HS-27A (cell line): ENCODE measurements at regions not wholly inside any gene's neighbourhood (a gene's known extent, or its start where the extent isn't known, plus 50 kb on each side); places are given as distances from the start of the nearest gene placed in this dataset.

Experiments
- DNase-seq: peaks from one replicate; pipeline ENCODE4 v3.0.0-alpha.2; 2012; ENCODE audit warnings: low read depth, missing footprints

DNA sequence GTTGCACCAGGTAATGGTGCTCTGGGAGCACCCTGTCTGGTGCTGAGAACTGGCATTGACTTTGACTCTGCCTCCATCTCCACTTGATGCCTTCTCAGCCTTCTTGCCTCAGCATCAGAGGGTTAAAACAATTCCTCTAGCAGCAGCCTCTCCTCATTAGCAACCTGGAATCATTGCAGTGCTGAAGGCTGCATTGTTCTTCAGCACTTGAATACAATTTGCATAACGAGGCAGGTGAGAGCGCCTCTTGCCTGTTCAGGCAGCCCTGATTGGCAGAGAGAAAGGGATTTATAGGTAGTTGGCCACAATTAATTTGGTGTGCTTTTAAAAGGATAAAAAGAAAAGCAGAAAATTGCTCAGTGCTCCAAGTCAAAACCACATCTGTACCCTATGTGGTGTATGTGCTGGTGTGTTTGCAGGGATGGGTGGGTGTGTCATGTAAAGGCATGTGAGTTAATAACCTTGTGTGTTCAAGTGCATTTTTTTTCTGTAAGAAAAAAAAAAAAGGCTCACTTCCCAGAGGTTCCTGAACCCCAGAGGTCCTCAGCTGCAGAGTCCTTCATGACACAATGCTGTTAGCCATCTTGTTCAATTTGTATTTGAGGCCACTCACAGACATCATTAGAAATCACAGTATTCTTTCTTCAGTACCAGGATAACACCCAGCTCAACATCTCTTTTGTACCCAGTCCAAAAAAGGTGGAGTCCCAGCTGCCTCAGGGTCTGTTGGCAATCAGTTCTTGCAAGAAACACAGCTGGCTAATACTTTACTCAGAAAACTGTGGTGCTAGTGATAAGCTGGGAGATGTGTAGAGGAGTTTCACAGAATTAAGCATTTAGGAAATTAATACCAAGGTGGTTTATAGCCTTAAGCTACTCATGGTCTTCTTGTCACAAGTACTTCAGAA is 385.6 kb downstream of the GRIN2B start:
- DNase-seq: no peak

DNA sequence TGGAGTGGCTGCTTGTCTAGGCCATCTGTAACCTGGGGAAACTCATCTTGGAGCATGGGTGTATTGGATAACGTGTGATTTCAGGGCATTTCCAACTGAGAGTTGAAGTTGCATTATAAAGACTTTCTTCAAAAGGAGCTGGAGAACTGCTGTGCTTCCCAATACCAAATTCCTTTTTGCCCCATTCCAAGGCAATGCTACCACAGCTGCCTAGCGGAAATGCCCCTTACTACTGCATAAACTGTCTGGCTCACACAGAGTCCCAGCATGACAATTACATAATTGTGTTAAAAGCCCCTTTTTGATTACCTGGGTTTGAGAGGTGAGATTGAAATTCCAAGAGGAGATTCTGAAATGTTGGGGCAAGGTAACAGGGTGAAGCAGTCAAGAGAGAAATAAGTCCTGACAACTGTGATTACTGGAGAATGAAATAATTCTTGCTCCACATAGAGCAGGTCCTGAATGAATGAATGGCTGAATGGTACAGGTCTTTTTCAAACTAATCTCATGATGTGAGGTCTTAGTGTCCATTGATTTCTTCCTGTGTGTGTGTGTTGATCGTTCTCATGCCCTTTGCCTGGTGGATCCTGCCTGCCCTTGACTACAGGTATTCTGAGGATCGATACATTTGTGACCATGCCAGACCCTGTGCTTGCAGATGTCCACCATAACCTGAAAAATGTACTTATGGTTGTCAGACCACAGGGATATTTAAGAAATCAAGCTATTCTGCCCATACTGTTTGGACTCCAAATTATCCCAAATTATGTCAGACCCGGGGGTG is 386.5 kb downstream of the GRIN2B start:
- no peak for DNase-seq

DNA sequence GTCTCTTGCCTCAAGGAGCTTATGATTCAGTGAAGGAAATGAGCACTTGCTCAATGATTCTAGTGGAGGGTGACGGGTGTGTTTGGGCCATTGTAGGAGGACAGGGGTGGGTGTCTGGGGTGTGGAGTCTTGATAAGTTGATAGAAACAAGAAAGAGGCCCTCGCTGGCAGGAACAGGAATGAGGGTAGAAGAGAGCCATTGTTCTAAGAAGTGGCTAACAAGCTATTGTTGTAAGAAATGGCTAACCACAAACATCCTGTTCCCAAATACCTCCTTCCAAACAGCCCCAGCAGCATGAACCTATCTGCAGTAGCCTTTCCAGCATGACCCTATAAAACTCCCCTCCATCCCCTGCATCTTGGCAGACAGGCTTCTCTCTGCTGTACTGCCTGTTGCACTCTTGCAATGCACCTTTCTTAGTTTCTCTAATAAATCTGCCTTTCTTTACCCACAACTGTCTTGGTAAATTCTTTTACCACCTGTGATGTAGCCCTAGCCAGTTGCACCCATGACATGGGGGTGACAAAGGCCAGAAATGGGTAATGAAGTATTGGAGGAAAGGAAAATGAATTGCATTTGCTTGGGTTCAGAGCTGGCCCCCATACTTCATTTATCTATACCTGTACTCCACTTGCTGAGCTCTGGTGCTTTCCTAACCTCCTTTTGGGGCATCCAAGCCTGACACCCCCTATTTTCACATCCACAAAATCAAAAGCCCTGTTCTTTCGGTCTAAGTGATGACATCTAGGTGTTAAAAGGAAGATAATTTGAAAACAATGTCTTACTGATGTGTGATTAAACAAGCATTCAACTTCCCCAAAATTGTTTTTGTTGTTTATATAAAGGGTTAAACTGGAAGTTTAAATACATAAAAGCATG is 389.1 kb downstream of the GRIN2B start:
- DNase-seq: no peak

DNA sequence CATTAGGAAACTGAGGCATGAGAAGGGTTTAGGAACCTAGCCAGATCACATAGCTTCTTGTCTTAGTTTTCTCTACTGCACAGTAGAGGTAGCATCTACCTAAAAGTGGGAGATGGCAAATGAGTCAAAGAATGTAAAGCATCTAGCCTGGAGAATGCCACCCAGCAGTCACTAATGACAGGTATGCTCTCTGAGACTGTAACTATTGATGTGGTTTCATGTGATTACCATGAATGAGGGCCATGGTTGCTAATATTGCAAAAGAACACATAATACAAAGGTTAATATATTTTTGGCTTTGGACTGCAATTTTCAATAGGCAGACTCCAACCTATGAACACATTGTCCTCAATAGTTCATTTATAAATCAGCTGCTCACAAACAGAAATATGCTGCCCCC is 389.9 kb downstream of the GRIN2B start:
- DNase-seq: no peak

DNA sequence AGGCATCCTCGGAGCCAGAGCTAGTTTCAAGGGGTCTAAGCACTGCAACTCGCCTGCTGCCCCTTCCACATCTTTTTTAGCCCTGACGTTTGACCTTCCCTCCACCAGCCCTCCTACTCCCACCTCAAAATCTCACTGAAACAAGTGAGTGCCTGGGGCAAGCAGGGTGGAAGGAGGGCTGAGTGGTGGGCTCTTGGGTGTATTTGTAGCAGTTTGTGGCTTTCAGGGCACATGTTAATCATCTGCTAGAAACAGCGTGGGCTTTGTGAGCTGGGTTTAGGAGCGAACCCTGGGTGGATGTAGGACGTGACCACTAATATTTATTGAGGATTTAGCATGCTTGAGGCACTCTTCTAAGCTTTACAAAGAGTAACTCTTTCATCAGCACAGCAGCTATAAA is 390.3 kb downstream of the GRIN2B start:
- DNase-seq: no peak

DNA sequence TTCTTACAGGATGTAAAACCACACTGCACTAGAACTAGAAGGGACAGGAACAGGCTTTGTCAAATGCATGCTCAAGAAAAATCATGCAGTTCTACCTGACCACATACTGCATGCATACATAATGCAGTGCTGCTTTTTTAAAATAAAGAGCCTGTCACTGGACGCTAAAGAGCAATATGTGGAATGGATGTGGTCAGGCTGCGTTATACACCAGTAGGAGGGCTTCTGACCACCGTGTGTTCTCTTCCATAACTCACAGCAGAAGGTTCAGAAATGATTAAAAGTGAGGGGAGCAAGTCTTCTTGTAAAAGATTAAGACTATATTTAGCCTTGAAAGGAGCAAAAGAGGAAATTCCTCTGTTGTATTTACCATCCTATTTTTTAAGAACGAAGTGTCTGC is 392.0 kb downstream of the EMP1 start:
- DNase-seq: no peak

DNA sequence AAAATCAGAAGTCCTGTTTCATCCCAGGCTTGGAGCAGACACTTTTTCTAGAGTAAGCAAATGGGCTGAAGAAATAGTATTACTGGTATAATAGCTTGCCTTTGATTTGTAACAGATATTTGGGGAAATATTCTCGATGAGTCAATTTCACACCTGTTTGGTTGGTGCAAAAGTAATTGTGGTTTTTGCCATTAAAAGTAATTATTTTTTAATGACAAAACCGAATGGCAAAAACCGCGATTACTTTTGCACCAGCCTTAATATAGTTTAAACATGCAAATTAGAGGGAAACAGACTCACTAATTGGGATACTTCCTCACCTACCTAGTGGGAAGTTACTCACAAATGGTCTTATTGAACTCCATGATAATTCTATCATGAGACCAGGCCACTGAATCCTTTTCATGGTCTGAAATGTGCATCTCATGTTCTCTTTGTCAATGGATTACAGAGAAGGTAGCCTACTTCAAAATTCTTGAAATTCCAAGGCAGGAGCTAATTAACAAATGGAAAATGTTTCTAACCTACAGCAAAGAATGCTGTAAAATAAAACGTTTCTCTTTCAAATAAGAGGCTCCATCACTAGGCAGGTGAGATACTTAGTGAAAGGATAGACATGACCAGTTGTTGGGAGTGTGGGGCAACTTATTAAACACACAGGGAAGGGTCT is 391.3 kb downstream of the EMP1 start:
- no peak for DNase-seq

DNA sequence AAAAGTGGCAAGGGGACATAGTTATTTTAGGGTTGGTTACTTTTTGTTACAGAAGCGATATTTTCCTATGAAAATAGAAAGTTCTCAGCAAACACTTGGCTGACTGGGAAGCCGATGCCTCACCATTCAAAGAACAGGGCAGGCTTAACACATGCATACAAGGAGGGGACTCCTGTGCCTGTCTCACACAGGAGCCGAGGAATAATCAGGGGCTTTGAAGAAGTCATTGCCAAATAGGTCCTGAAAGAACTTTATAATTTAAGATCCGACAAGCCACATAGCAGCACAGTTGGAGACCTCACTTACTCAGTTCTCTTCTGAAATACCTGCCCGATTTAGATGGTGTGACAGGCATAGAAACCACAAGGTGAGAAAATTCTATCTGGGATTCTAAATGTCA is 389.8 kb downstream of the EMP1 start:
- DNase-seq: no peak

DNA sequence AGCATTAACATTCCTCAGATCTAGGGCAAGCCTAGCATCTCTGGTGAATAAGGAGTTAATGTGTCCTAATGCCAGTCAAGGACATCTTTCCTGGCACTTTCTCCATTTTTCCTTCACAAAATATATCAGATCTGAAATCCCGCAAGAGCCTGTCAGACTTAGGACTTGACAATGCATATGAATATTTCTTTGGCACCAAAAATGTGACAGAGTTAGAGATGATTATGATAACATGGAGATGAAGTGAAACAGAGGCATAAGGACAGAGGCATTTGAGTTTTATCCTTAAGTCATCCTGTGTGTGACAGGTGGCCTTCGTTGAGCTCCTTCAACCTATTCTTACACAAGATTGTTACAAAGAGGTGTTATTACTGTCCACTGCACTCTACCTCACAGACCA is 388.0 kb downstream of the EMP1 start:
- no peak for DNase-seq

DNA sequence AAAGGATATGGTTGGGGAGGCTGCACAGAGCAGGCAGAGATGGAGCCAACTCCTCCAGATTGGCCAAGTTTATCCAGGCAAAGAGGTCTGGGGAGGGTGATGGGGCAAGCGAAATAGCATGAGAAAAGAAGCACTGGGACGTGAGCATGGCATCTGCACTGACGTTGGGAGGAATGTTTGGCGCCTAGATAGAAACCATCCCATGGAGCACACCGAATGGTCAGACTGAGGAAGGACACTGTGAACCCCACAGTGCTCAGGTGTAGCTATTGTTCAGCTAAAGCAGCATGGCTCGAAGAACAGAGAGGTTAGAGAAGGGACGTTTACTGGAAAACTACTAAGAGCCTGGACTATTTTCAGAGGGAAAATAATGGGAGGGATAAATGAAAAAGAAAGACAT is 387.1 kb downstream of the EMP1 start:
- DNase-seq: no peak

DNA sequence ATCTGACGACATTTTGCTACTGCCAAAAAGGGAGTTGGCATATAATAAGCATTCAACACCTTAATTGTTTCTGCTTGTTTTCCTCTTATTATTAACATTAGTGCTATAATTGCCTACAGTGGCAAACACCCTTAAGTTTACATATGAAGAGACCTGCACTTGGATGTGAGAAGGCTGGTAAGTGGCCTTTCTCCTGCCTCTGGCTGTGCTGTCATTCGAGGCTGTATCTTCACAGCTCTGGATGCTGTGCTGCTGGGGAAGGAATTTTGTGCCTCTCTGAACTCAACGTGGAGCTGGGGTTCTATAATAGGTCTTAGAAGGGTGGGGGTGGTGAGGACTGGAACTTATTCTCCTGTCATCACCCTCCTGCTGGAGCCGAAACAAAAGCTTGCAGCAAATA is 385.9 kb downstream of the EMP1 start:
- no peak for DNase-seq

DNA sequence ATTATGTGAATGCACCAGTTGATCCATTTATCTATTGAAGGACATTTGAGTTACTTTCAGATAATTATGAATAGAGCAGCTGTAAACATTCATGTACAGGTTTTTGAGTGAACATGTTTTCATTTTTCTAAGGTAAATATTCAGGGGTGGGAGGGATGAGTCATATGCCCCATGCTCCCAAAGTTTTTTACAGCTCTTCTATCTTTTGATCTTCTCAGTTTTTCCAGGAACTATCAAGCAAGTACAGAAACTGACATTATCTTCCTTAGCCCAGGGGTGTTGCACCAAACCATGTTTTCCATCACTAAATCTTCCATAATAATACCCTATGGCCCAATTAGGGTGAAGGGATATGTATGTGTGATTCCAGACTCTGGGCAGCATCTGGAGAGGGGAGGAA is 384.5 kb downstream of the EMP1 start:
- no peak for DNase-seq

DNA sequence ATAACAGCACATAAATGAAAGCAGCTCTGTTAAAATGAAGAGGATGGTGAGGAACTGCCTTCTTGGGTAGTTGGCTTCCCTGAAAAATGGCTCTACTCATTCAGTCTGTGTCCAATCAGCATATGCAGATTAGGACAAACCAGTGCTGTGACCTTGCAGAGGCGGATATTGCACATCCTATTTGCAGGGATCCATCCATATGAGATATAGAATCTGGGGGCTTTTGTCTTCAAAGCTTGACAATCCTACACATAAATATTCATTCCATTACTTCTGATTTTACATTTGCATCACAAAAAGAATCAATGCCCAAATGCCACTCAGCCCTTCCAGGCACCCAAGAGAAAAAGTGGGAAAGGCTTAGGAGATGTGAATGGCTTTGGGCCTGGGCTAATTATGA is 383.7 kb downstream of the EMP1 start:
- no peak for DNase-seq

DNA sequence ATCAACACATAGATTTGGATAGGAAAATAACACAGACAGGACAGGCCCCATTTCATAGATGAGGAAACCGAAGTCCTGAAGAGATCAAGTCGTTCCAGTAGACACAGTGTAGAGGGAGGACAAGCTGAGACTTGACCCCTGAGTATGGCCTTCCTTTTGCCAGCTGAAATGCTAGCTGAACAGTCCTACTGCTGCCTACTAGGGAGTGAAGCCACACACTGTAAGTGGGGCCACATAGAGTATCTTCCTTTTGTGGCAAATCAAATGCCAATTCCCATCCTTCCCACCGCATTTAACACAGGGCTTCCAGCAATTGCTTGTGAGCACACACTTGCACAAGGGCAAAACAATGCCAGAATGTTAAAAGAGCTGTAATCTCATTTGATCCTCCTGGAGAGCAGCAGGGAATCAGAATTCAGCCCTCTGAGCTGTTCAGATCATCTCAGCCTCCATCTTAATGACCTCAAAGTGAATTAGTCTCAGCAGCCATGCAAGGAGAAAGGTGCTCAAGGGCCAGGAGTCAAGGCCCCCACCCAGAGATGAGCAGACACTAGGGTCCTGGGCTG is 380.5 kb downstream of the EMP1 start:
- no peak for DNase-seq

DNA sequence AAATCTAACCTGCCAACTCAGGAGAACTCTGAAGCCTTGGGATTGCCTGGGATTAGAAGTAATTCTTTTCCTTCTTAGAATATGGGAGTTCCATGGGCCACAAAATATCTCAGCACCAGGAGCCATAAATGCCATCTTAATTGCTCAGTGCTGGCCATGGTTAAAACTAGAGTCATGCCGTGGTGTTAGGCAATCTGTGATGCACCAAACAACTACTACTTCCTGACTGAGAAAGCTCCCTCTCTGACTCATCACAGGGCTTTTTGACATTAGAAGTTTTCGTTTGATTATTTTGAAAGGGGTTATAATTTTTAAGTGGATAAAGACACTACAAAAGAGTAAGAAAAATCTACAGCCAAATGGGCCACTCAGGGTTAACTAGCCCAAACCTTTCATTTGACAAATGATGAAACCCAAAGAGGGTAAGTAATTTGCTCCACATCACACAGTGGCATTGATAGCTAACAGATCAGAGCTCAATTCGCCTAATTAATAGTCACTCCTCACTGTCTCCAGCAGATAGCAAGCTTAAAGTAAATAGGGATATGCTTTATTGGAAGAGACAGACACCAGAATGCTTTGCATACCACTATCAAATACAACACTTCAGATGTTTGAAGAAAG is 377.3 kb downstream of the EMP1 start:
- no peak for DNase-seq

DNA sequence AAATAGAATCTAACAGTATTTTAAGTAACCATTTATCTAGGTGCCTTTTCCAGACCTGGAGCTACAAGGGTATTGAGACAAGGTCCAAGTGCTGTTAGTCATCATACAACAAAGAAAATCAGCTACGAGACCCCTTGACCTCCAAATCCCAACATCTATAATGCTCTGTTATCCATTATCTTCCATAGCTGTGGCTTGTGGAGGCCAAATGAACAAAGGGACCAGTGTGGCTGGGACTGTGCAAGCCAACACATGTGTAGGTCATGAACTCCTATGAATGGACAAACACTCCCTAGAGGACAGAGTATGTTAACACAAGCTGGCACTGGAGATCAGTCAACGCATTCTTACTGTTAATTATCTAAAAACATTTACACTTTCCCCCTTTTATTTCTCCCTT is 374.5 kb downstream of the EMP1 start:
- DNase-seq: no peak

DNA sequence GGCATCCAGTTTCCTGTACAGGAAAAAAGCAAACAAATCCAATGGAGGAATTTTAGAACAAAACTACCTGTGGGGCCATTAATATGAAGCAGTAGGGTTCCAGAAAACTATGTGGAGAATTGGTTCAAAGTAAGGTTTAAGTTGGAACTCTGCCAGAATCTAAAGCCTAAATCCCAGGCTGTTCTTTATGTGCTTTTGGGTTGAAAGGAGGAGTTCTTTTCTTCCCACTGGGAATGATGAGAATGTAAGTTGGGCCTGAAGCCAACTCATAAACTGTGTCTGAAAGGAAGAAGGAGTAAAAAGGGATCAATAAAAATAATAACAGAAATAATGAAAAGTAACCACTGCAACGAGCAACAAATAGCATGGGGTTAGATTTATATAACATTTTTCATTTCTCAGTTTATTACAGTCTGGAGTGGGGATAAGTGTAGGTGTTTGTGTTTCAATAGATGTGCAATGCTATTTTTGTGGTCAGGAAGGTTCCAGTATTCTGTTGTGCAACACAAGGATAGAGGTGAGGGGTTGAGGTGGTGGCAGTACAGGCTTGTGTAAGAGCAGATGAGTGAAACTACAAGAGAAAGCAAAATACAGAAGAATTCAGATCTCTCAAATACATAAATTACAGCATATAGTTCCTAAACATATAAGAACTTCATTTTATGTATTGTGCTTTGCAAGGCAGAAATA is 373.6 kb downstream of the EMP1 start:
- DNase-seq: no peak

DNA sequence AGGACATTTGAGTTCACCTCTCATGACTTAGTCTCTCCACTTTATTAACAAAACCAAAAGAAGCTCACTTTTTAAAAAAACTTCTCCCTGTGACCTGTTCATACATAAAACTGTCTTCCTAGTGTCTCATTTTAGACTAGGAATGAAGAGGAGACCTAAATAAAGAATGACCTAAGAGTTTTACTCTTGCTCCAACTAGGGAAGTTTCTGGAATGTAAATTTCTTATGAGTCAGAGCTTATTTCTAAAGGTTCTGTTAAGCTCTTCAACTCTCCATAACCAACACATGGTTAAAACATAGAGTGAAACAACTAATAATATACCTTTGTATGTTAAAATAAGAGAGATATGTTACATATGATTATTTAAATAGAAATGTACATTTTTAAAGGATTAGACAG is 369.8 kb downstream of the EMP1 start:
- DNase-seq: no peak

DNA sequence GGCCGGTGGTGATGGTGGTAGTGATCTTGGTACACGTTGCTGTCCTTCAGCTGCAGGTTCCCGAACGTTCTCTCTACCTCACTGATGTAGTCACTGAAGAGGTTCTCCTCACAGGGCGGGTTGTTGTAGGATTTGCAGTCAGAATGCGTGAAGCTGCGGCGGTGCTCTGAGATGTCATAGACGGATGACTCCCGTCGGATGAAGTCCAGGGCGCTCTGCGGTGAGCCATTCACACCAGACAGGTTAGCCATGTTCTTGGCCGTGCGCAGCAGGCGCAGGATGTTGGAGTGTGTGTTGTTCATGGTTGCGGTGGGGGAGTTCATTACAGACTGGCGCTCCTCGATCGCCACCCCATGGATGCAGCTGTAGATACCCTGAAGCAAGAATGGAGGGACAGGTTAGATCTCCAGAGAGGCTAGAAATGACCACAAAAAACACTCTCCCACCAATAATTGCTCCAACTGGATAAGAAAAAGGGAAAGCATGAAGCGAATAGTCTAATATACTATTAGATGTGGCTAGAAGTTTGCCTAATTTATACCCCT is 367.8 kb downstream of the EMP1 start:
- no peak for DNase-seq

DNA sequence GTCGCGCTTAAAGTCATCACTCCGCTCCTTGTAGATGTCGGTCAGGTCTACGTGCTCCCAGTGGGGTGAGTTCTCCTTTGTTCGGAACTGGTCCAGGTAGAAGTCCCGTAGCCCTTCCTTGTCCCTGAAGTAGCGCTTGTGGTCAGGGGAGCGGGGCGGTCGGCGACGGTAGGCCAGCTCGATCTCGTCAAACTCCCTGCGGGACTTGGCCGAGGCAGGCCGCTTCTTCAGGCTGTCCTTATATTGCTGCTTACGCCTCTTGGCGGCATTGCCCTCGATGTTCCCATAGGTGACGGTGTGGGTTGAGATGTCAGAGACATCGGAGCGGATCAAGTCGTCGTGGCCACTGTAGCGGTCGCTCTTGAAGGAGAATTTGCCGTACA is 367.2 kb downstream of the EMP1 start:
- no peak for DNase-seq
